ENCODE measurements at regions not wholly inside any gene's neighbourhood (a gene's known extent, or its start where the extent isn't known, plus 50 kb on each side); places are given as distances from the start of the nearest gene placed in this dataset.

DNA sequence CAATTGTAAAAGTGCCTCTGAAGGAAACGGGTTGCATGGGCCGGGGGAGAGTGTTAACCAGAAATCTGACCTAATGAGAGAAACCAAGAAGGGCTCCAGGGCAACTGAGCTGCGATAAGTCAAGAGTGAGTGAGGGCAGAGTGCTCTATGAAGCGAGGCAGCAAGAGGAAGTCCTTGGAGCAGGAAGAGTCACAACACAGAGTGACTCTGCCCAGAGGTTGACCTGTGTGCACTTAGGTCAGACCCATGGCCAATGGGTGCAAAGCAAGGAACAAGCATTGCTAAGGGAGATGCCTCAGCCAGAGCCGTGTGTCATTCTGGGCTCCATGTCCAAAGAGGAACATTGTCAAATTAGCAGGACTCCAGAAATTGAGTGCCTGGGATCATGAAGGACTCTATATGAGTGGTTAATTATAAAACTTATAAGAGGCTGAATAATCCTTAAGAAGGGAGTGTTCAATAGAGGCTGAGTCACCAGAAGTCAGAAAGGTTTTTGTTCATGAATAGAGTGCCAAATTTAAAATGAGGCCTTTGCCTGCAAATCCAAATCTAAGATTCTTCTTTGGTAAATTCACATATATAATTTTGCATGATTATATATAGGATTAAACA is 438.5 kb downstream of the MED10 start:
- TF ChIP-seq, protein P1, sequence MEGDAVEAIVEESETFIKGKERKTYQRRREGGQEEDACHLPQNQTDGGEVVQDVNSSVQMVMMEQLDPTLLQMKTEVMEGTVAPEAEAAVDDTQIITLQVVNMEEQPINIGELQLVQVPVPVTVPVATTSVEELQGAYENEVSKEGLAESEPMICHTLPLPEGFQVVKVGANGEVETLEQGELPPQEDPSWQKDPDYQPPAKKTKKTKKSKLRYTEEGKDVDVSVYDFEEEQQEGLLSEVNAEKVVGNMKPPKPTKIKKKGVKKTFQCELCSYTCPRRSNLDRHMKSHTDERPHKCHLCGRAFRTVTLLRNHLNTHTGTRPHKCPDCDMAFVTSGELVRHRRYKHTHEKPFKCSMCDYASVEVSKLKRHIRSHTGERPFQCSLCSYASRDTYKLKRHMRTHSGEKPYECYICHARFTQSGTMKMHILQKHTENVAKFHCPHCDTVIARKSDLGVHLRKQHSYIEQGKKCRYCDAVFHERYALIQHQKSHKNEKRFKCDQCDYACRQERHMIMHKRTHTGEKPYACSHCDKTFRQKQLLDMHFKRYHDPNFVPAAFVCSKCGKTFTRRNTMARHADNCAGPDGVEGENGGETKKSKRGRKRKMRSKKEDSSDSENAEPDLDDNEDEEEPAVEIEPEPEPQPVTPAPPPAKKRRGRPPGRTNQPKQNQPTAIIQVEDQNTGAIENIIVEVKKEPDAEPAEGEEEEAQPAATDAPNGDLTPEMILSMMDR (conservative IDR thresholded peaks at IDR 0.05; ENCODE audit: low read depth, low read length) = no peak
- no peak for TF ChIP-seq EZH2phosphoT487 (IDR thresholded peaks at IDR 0.05; ENCODE audit: borderline replicate concordance, low read length)
- TF ChIP-seq EZH2 (IDR thresholded peaks at IDR 0.05; ENCODE audit: low read length, unreplicated experiment) = no peak

Data from PC-3 (cell line).